Right lobe of liver (tissue), 4 donors: ENCODE measurements at regions not wholly inside any gene's neighbourhood (a gene's known extent, or its start where the extent isn't known, plus 50 kb on each side); places are given as distances from the start of the nearest gene placed in this dataset.

Source experiments
- CTCF ChIP-seq, 4 donors: fragments of 200-600 bp in 3 of 4; fragments of 450-650 bp in 1 of 4; IDR thresholded peaks; one replicate each; pipeline versions ENCODE4 v1.5.1 to v1.8.0; 2016 to 2022; ENCODE audit warnings: antibody characterized with exemption in 4 of 4, mild to moderate bottlenecking in 2 of 4
- POLR2A ChIP-seq: fragments of 450-650 bp; IDR thresholded peaks from one replicate; pipeline ENCODE4 v1.6.1; 2017; ENCODE audit warnings: antibody characterized with exemption, mild to moderate bottlenecking
- donor health status: DM: no; HTN: no; CAD: no.
- donor health status: DM: no; HTN: no; CAD: no.
- donor health status: DM: no; HTN: yes; CAD: no.

- TF ChIP-seq CTCF (IDR thresholded peaks at IDR 0.05) = no peak
- no peak for TF ChIP-seq POLR2A
Measured at GRCh38 chr9:84408416-84408815, 67.9 kb upstream of the SLC28A3 start.
